C4-2B (cell line): ENCODE measurements at regions not wholly inside any gene's neighbourhood (a gene's known extent, or its start where the extent isn't known, plus 50 kb on each side); places are given as distances from the start of the nearest gene placed in this dataset.

Source experiments
- ZFX ChIP-seq: fragments of 450-650 bp; IDR thresholded peaks from 2 replicates; pipeline ENCODE4 v1.6.1; 2017
- TF ChIP-seq, protein P1 (sequence below): fragments of 450-650 bp; conservative IDR thresholded peaks from 2 replicates; pipeline ENCODE4 v1.5.1; 2017; ENCODE audit warnings: mild to moderate bottlenecking

DNA sequence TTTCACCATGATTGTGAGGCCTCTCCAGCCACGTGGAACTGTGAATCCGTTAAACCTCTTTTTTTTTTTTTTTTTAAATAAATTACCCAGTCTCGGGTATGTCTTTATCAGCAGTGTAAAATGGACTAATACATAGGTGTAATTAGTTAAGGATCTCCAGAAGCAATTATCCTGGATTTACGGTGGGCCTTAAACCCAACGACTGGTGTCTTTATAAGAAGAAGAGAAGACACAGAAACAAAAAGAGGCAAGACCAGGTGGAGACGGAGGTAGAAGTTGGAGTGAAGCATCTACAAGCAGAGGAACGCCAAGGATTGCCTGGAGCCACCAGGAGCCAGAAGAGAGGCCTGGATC is 114.6 kb upstream of the MAP1LC3B2 start:
- TF ChIP-seq, protein P1, sequence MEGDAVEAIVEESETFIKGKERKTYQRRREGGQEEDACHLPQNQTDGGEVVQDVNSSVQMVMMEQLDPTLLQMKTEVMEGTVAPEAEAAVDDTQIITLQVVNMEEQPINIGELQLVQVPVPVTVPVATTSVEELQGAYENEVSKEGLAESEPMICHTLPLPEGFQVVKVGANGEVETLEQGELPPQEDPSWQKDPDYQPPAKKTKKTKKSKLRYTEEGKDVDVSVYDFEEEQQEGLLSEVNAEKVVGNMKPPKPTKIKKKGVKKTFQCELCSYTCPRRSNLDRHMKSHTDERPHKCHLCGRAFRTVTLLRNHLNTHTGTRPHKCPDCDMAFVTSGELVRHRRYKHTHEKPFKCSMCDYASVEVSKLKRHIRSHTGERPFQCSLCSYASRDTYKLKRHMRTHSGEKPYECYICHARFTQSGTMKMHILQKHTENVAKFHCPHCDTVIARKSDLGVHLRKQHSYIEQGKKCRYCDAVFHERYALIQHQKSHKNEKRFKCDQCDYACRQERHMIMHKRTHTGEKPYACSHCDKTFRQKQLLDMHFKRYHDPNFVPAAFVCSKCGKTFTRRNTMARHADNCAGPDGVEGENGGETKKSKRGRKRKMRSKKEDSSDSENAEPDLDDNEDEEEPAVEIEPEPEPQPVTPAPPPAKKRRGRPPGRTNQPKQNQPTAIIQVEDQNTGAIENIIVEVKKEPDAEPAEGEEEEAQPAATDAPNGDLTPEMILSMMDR, result no peak
- no peak for TF ChIP-seq ZFX
